ENCODE measurements at regions not wholly inside any gene's neighbourhood (a gene's known extent, or its start where the extent isn't known, plus 50 kb on each side); places are given as distances from the start of the nearest gene placed in this dataset.

DNA sequence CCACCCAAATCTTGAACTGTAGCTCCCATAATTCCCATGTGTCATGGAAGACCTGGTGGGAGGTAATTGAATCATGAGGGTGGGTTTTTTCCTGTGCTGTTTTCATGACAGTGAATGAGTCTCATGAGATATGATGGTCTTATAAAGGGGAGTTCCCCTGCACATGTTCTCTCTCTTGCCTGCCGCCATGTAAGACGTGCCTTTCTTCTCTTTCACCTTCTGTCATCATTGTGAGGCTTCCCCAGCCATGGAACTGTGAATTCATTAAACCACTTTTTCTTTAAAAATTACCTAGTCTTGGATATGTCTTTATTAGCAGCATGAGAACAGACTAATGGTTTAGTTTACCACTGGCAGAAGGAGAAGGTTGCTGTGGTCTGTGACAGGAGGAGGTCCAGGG is 111.5 kb upstream of the RAB18 start:
- H3K27ac Mint-ChIP-seq: no peak overlapping the region
- POLR2A ChIA-PET: no interaction called here
- H3K27me3 Mint-ChIP-seq: peaks cover 5% of the 10 kb centered on the region
- DNase-seq (no peak), ATAC-seq (ENCODE audit: low read depth) (no peak)
- no peak overlapping the region for H3K4me3 Mint-ChIP-seq
- H3K9me3 Mint-ChIP-seq: peaks cover 2% of the 10 kb centered on the region
- CTCF ChIA-PET: no interaction called here
- no peaks in the 10 kb centered on the region for H3K4me1 Mint-ChIP-seq
- intact Hi-C loops (cut with micrococcal nuclease): no loop called here
- no peak for TF ChIP-seq CTCF (IDR thresholded peaks at IDR 0.05)
- no peaks in the 10 kb centered on the region for H3K36me3 Mint-ChIP-seq (ENCODE audit: low read depth)

DNA sequence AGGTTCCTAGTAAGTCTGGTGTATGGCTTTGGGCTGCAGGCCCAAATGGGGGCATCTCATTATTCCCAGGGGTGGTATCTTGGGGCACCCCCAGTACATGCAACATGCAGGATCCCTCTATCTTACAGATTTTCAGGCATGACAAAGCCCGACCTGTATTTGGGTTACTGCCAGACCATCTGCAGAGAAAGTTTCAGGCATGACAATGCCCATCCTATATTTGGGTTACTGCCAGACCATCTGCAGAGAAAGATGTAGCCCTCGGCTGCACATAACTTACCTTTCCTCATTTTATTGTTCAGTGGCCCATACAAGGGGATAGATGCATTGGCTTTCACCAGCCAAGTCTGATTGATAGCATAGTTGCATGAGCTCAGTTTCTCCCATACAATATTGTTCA is 112.2 kb upstream of the RAB18 start:
- H3K36me3 Mint-ChIP-seq (ENCODE audit: low read depth): no peaks in the 10 kb centered on the region
- ATAC-seq (ENCODE audit: low read depth): no peak
- no peaks in the 10 kb centered on the region for H3K4me1 Mint-ChIP-seq
- H3K27me3 Mint-ChIP-seq: peaks cover 6% of the 10 kb centered on the region
- peaks cover 2% of the 10 kb centered on the region for H3K9me3 Mint-ChIP-seq
- H3K27ac Mint-ChIP-seq: no peak overlapping the region
- intact Hi-C loops (cut with micrococcal nuclease): no loop called here
- H3K4me3 Mint-ChIP-seq: no peak overlapping the region
- TF ChIP-seq CTCF (IDR thresholded peaks at IDR 0.05): no peak
- ChIA-PET CTCF (no interaction called here), POLR2A (no interaction called here)
- DNase-seq: no peak

GRCh38 chr10:27391325-27391724 is 112.8 kb upstream of the RAB18 start:
- H3K4me1 Mint-ChIP-seq: no peaks in the 10 kb centered on the region
- no peak overlapping the region for H3K27ac Mint-ChIP-seq
- CTCF ChIA-PET: no interaction called here
- H3K4me3 Mint-ChIP-seq: no peak overlapping the region
- intact Hi-C loops (cut with micrococcal nuclease): no loop called here
- DNase-seq: no peak
- ATAC-seq (ENCODE audit: low read depth): no peak
- H3K9me3 Mint-ChIP-seq: peaks cover 2% of the 10 kb centered on the region
- peaks cover 12% of the 10 kb centered on the region for H3K27me3 Mint-ChIP-seq
- TF ChIP-seq CTCF (IDR thresholded peaks at IDR 0.05): no peak
- POLR2A ChIA-PET: no interaction called here
- H3K36me3 Mint-ChIP-seq (ENCODE audit: low read depth): no peaks in the 10 kb centered on the region

- POLR2A ChIA-PET: no interaction called here
- no peak for TF ChIP-seq CTCF (IDR thresholded peaks at IDR 0.05)
- intact Hi-C loops (cut with micrococcal nuclease): no loop called here
- H3K9me3 Mint-ChIP-seq: peaks cover 2% of the 10 kb centered on the region
- H3K27ac Mint-ChIP-seq: no peak overlapping the region
- H3K27me3 Mint-ChIP-seq: peaks cover 15% of the 10 kb centered on the region
- H3K4me3 Mint-ChIP-seq: no peak overlapping the region
- H3K36me3 Mint-ChIP-seq (ENCODE audit: low read depth): no peaks in the 10 kb centered on the region
- CTCF ChIA-PET: no interaction called here
- ATAC-seq (ENCODE audit: low read depth) (no peak), DNase-seq (no peak)
- no peaks in the 10 kb centered on the region for H3K4me1 Mint-ChIP-seq
These were observed 113.4 kb upstream of the RAB18 start for GRCh38 chr10:27390681-27391080.

DNA sequence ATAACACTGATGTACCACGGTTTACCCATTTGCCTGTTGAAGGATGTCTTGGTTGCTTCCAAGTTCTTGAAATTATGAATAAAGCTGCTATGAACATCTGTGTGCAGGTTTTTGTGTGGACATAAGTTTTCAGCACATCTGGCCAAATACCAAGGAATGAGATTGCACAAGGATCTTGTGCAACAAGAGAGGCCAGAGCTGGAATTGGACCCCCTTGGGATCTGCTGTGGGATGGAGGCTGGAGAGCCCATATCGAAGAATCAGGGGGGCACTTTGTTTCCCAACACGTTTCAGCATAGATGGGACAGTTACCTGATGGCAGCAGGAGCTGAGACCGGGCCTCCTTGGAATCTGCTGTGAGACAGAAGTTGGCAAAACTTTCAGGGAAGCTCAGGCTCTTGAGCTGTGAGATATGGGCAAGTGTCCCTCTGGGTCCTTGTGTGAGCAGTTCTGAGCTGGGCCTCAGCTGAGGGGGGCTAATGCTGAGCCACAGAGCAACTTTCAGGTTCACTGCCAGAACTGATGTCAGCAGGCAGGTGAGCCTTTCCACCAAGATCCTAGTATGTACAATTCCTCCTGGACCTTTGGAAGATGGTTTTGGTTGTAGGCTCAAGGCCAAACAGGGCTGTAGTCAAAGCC is 115.2 kb upstream of the RAB18 start:
- ChIA-PET CTCF (no interaction called here), POLR2A (no interaction called here)
- DNase-seq: no peak
- Mint-ChIP-seq H3K27me3 (peaks cover 20% of the 10 kb centered on the region), H3K27ac (no peak overlapping the region), H3K4me3 (no peak overlapping the region), H3K4me1 (no peaks in the 10 kb centered on the region), H3K36me3 (ENCODE audit: low read depth) (no peaks in the 10 kb centered on the region), H3K9me3 (peaks cover 2% of the 10 kb centered on the region)
- intact Hi-C loops (cut with micrococcal nuclease): no loop called here
- no peak for TF ChIP-seq CTCF (IDR thresholded peaks at IDR 0.05)
- no peak for ATAC-seq (ENCODE audit: low read depth)

All from activated B cell treated with CpG ODN at 0.5 μM for 24 hours (primary cell).